IPS DF 6.9 (cell line): ENCODE measurements at regions not wholly inside any gene's neighbourhood (a gene's known extent, or its start where the extent isn't known, plus 50 kb on each side); places are given as distances from the start of the nearest gene placed in this dataset.

ENCODE experiments used
- DNase-seq: peaks from one replicate; pipeline ENCODE4 v3.0.0-alpha.2; 2013; ENCODE audit warnings: low read depth, low spot score
- H3K27ac ChIP-seq: one replicate; pipeline ENCODE4 v1.5.1; 2013; ENCODE audit warnings: low read length, control low read depth
- H3K27me3 ChIP-seq: 2 replicates; pipeline ENCODE4 v1.6.1; 2013; ENCODE audit warnings: mild to moderate bottlenecking, low read length; ENCODE audit not compliant: control insufficient read depth, insufficient read depth
- H3K36me3 ChIP-seq: 2 replicates; pipeline ENCODE4 v1.6.1; 2013; ENCODE audit warnings: low read length; ENCODE audit not compliant: control insufficient read depth, insufficient read depth
- H3K4me1 ChIP-seq: 2 replicates; pipeline ENCODE4 v1.6.1; 2013; ENCODE audit warnings: low read length; ENCODE audit not compliant: control insufficient read depth, insufficient read depth
- H3K4me3 ChIP-seq: 2 replicates; pipeline ENCODE4 v1.5.1; 2013; ENCODE audit warnings: mild to moderate bottlenecking, low read length
- H3K9me3 ChIP-seq: 2 replicates; pipeline ENCODE4 v1.6.1; 2013; ENCODE audit warnings: low read length, inconsistent platforms; ENCODE audit not compliant: control insufficient read depth, insufficient read depth
- WGBS: extraction: QIAGEN DNeasy Blood & Tissue Kit; methylation state at CpG from one replicate; pipeline ENCODE4 v1.1.7; 2013; ENCODE audit warnings: mixed read lengths, missing lambda C conversion rate; ENCODE audit not compliant: insufficient read length, insufficient coverage; 5-methylcytosine and 5-hydroxymethylcytosine counted together

- DNase-seq: no peak
- Histone ChIP-seq H3K4me3 (no peak overlapping the region), H3K36me3 (no peaks in the 10 kb centered on the region), H3K4me1 (no peaks in the 10 kb centered on the region), H3K9me3 (peaks cover 29% of the 10 kb centered on the region), H3K27ac (no peak overlapping the region), H3K27me3 (no peaks in the 10 kb centered on the region)
- no CpG with 5 or more reads among the region's 5 CpGs for WGBS
Observed at GRCh38 chr1:4079815-4080214, 179.7 kb upstream of the C1orf174 start.

GRCh38 chr1:4081806-4082711 lies 182.0 kb upstream of the C1orf174 start:
- H3K36me3 ChIP-seq: no peaks in the 10 kb centered on the region
- H3K9me3 ChIP-seq: peaks cover 22% of the 10 kb centered on the region
- H3K4me1 ChIP-seq: no peaks in the 10 kb centered on the region
- no peaks in the 10 kb centered on the region for H3K27me3 ChIP-seq
- no peak overlapping the region for H3K4me3 ChIP-seq
- DNase-seq: no peak
- no peak overlapping the region for H3K27ac ChIP-seq
- no CpG with 5 or more reads among the region's 23 CpGs for WGBS

GRCh38 chr1:4083231-4084047 lies 183.4 kb upstream of the C1orf174 start:
- Histone ChIP-seq H3K27me3 (no peaks in the 10 kb centered on the region), H3K4me1 (no peaks in the 10 kb centered on the region), H3K27ac (no peak overlapping the region), H3K9me3 (peaks cover 24% of the 10 kb centered on the region), H3K4me3 (no peak overlapping the region), H3K36me3 (no peaks in the 10 kb centered on the region)
- no CpG with 5 or more reads among the region's 18 CpGs for WGBS
- no peak for DNase-seq

- Histone ChIP-seq H3K27me3 (no peaks in the 10 kb centered on the region), H3K4me1 (no peaks in the 10 kb centered on the region), H3K27ac (no peak overlapping the region), H3K9me3 (peaks cover 24% of the 10 kb centered on the region), H3K36me3 (no peaks in the 10 kb centered on the region), H3K4me3 (no peak overlapping the region)
- no peak for DNase-seq
- no CpG with 5 or more reads among the region's 6 CpGs for WGBS
Observed at GRCh38 chr1:4084048-4084431, 184.0 kb upstream of the C1orf174 start.

GRCh38 chr1:4084446-4084845 lies 184.4 kb upstream of the C1orf174 start:
- WGBS: no CpG with 5 or more reads among the region's 6 CpGs
- H3K27me3 ChIP-seq: no peaks in the 10 kb centered on the region
- H3K4me1 ChIP-seq: no peaks in the 10 kb centered on the region
- no peak for DNase-seq
- no peak overlapping the region for H3K4me3 ChIP-seq
- H3K27ac ChIP-seq: no peak overlapping the region
- H3K36me3 ChIP-seq: no peaks in the 10 kb centered on the region
- H3K9me3 ChIP-seq: peaks cover 24% of the 10 kb centered on the region

GRCh38 chr1:4084896-4085295 lies 184.8 kb upstream of the C1orf174 start:
- no peak for DNase-seq
- WGBS: no CpG with 5 or more reads among the region's 6 CpGs
- no peak overlapping the region for H3K27ac ChIP-seq
- no peaks in the 10 kb centered on the region for H3K4me1 ChIP-seq
- peaks cover 26% of the 10 kb centered on the region for H3K9me3 ChIP-seq
- H3K4me3 ChIP-seq: no peak overlapping the region
- no peaks in the 10 kb centered on the region for H3K36me3 ChIP-seq
- H3K27me3 ChIP-seq: no peaks in the 10 kb centered on the region

- Histone ChIP-seq H3K9me3 (peaks cover 23% of the 10 kb centered on the region), H3K4me3 (no peak overlapping the region), H3K4me1 (no peaks in the 10 kb centered on the region), H3K27me3 (no peaks in the 10 kb centered on the region), H3K36me3 (no peaks in the 10 kb centered on the region), H3K27ac (no peak overlapping the region)
- no CpG with 5 or more reads among the region's 5 CpGs for WGBS
- DNase-seq: no peak
Observed at GRCh38 chr1:4085546-4085945, 185.5 kb upstream of the C1orf174 start.

GRCh38 chr1:4086085-4086850 lies 186.2 kb upstream of the C1orf174 start:
- Histone ChIP-seq H3K27ac (no peak overlapping the region), H3K27me3 (no peaks in the 10 kb centered on the region), H3K9me3 (peaks cover 29% of the 10 kb centered on the region), H3K4me3 (no peak overlapping the region), H3K36me3 (no peaks in the 10 kb centered on the region), H3K4me1 (no peaks in the 10 kb centered on the region)
- DNase-seq: no peak
- WGBS: 90% methylated on average over 1 of the region's 14 CpGs

- no peak for DNase-seq
- H3K27me3 ChIP-seq: no peaks in the 10 kb centered on the region
Observed at GRCh38 chr1:4086921-4087320, 186.8 kb upstream of the C1orf174 start.

More at GRCh38 chr1:4086921-4087320, 186.8 kb upstream of the C1orf174 start:
- no peaks in the 10 kb centered on the region for H3K4me1 ChIP-seq
- H3K4me3 ChIP-seq: no peak overlapping the region
- H3K27ac ChIP-seq: no peak overlapping the region
- peaks cover 30% of the 10 kb centered on the region for H3K9me3 ChIP-seq
- no CpG with 5 or more reads among the region's 4 CpGs for WGBS
- no peaks in the 10 kb centered on the region for H3K36me3 ChIP-seq
